Colonic mucosa (tissue), 4 donors: ENCODE measurements at regions not wholly inside any gene's neighbourhood (a gene's known extent, or its start where the extent isn't known, plus 50 kb on each side); places are given as distances from the start of the nearest gene placed in this dataset.

Source experiments
- DNase-seq: peaks from one replicate; pipeline ENCODE4 v3.0.0-alpha.2; 2020
- H3K27ac ChIP-seq: fragments of 200-600 bp; one replicate; pipeline ENCODE4 v1.8.0; 2021
- H3K27me3 ChIP-seq: fragments of 200-600 bp; one replicate; pipeline ENCODE4 v1.8.0; 2021
- H3K36me3 ChIP-seq: fragments of 200-600 bp; one replicate; pipeline ENCODE4 v1.8.0; 2021
- H3K4me1 ChIP-seq: fragments of 200-600 bp; one replicate; pipeline ENCODE4 v1.8.0; 2021; ENCODE audit warnings: mild to moderate bottlenecking
- H3K4me3 ChIP-seq: fragments of 200-600 bp; one replicate; pipeline ENCODE4 v1.8.0; 2021
- H3K9ac ChIP-seq, 2 donors: one replicate each; pipeline ENCODE4 v1.7.0; 2013; ENCODE audit warnings: control low read depth in 2 of 2, low read depth in 2 of 2, low read length in 2 of 2
- H3K9me3 ChIP-seq: fragments of 200-600 bp; one replicate; pipeline ENCODE4 v1.8.0; 2021
- CTCF ChIP-seq: fragments of 200-600 bp; IDR thresholded peaks from one replicate; pipeline ENCODE4 v1.8.0; 2022; ENCODE audit warnings: antibody characterized with exemption, mild to moderate bottlenecking
- intact Hi-C: fragments of 100-400 bp; cut with DNase I; formaldehyde crosslinking; loops from one replicate; pipeline ENCODE4 v1.14.1; 2022
- donor health status: healthy.
- donor health status: DM: no; HTN: no; CAD: no.
- donor health status: DM: no; HTN: no; CAD: no.

DNA sequence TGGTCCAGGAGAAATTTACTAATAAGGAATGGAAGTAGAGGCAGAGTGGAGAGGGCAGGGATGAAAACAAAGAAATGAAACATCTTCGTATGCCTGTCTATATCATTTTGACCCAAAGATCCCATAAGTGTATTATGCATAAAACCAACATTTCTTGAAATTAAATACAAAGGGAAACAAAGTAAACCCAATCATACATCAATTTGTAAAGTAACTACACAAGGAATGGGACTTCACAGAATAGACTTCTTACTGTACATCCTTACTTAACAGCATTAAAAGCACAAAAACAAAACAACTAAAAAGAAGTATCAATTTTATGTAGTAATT lies 253.6 kb upstream of the CCDC179 start:
- Histone ChIP-seq H3K4me1 (no peaks in the 10 kb centered on the region), H3K9me3 (no peaks in the 10 kb centered on the region), H3K36me3 (no peaks in the 10 kb centered on the region), H3K9ac (no peak overlapping the region), H3K4me3 (no peak overlapping the region), H3K27ac (no peak overlapping the region), H3K27me3 (no peaks in the 10 kb centered on the region)
- no peak for DNase-seq
- peak; percentile 3 for TF ChIP-seq CTCF
- intact Hi-C loops, result loop anchor here (10.0 kb wide), 1 partner anchor 1271 kb away; no protein-coding TSS in a partner anchor

GRCh38 chr11:23123753-23124152 lies 263.5 kb upstream of the CCDC179 start:
- intact Hi-C loops, result no loop called here
- no peak for TF ChIP-seq CTCF
- H3K4me3 ChIP-seq, result no peak overlapping the region
- no peaks in the 10 kb centered on the region for H3K9me3 ChIP-seq
- H3K4me1 ChIP-seq, result no peaks in the 10 kb centered on the region
- DNase-seq, result no peak
- no peaks in the 10 kb centered on the region for H3K36me3 ChIP-seq
- no peaks in the 10 kb centered on the region for H3K27me3 ChIP-seq
- no peak overlapping the region for H3K9ac ChIP-seq
- no peak overlapping the region for H3K27ac ChIP-seq

GRCh38 chr11:23124249-23124648 lies 264.0 kb upstream of the CCDC179 start:
- Histone ChIP-seq H3K27me3 (no peaks in the 10 kb centered on the region), H3K9ac (no peak overlapping the region), H3K4me3 (no peak overlapping the region), H3K36me3 (no peaks in the 10 kb centered on the region), H3K4me1 (no peaks in the 10 kb centered on the region), H3K9me3 (no peaks in the 10 kb centered on the region), H3K27ac (no peak overlapping the region)
- no peak for DNase-seq
- intact Hi-C loops, result no loop called here
- TF ChIP-seq CTCF, result no peak

DNA sequence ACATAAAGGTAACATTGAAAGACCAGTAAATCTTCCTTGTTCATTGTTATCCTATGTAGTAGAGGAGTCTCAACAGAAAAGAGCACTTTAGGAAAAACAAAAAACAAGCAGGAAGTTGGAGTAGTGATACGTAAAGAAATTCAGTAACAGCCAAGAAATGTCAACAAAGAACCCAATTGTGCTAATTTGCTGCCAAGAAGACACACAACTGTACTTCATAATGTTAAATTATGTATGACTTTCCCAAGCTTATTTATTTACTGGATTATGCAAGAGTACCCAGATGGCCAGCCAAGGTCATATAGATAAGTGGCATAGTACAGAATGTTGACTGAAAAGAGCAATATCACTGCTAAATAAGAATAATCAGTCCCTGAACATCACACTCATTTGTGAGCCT lies 264.7 kb upstream of the CCDC179 start:
- intact Hi-C loops, result no loop called here
- no peak for TF ChIP-seq CTCF
- H3K27ac ChIP-seq, result no peak overlapping the region
- no peaks in the 10 kb centered on the region for H3K27me3 ChIP-seq
- H3K9ac ChIP-seq, result no peak overlapping the region
- DNase-seq, result no peak
- no peaks in the 10 kb centered on the region for H3K9me3 ChIP-seq
- H3K4me1 ChIP-seq, result no peaks in the 10 kb centered on the region
- H3K4me3 ChIP-seq, result no peak overlapping the region
- H3K36me3 ChIP-seq, result no peaks in the 10 kb centered on the region

- no peak overlapping the region for H3K4me3 ChIP-seq
- no peak for TF ChIP-seq CTCF
- no peaks in the 10 kb centered on the region for H3K36me3 ChIP-seq
- H3K9ac ChIP-seq, result no peak overlapping the region
- H3K27me3 ChIP-seq, result no peaks in the 10 kb centered on the region
- intact Hi-C loops, result no loop called here
- no peak overlapping the region for H3K27ac ChIP-seq
- DNase-seq, result no peak
- H3K4me1 ChIP-seq, result no peaks in the 10 kb centered on the region
- H3K9me3 ChIP-seq, result no peaks in the 10 kb centered on the region
These were observed 267.4 kb upstream of the CCDC179 start for GRCh38 chr11:23127706-23128105.

DNA sequence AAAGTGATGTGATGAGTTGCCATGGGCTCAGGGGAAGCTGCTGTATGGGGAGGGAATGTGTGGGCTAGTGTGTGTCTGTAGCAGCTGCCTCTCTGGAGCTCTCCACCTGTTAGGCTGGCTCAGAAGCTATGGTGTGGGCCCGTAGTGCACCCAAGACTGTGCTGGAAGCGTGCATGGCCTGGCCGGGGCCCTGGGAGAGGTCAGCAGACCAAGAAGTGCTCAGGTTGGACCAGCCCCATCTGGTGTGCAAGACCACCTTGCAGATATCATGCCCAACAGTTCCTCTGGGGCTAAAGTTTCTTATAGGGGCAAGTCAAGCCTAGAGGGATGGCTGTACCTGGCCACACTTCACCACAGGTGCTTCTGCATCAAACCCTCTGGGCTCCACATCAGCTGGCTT lies 274.4 kb upstream of the CCDC179 start:
- intact Hi-C loops, result no loop called here
- H3K27ac ChIP-seq, result no peak overlapping the region
- no peak for DNase-seq

More for the DNA sequence above, 274.4 kb upstream of the CCDC179 start:
- Histone ChIP-seq H3K9ac (no peak overlapping the region), H3K36me3 (no peaks in the 10 kb centered on the region), H3K4me3 (no peak overlapping the region), H3K4me1 (no peaks in the 10 kb centered on the region), H3K9me3 (no peaks in the 10 kb centered on the region), H3K27me3 (no peaks in the 10 kb centered on the region)
- TF ChIP-seq CTCF, result no peak
